GM18507 (cell line): ENCODE measurements at regions not wholly inside any gene's neighbourhood (a gene's known extent, or its start where the extent isn't known, plus 50 kb on each side); places are given as distances from the start of the nearest gene placed in this dataset.
"Not testable (repeated sequence)": the region's sequence is repeated elsewhere in the genome, so short reads cannot be mapped to it uniquely, and the experiment has no call there.

Experiments
- DNase-seq: peaks from one replicate; pipeline ENCODE4 v3.0.0; 2011; ENCODE audit warnings: low read depth; ENCODE audit not compliant: insufficient read length; ENCODE audit errors: extremely low spot score
- FAIRE-seq: peaks from 2 replicates; lab custom pipeline; 2011; peaks lifted over from hg19 to GRCh38; lab: Jason Lieb, UNC

GRCh38 chr1:243074224-243074623, 180.9 kb downstream of the CEP170 start:
- not testable (repeated sequence) for FAIRE-seq, DNase-seq

GRCh38 chr1:243067056-243067455, 188.0 kb downstream of the CEP170 start:
- not testable (repeated sequence) for DNase-seq, FAIRE-seq

GRCh38 chr1:243061965-243062364, 193.1 kb downstream of the CEP170 start:
- FAIRE-seq, DNase-seq: not testable (repeated sequence)

- not testable (repeated sequence) for FAIRE-seq, DNase-seq
These were observed 199.6 kb downstream of the CEP170 start for GRCh38 chr1:243055510-243055909.

- DNase-seq, FAIRE-seq: not testable (repeated sequence)
These were observed 200.0 kb downstream of the CEP170 start for GRCh38 chr1:243055091-243055490.

GRCh38 chr1:243054681-243055080, 200.4 kb downstream of the CEP170 start:
- DNase-seq, result not testable (repeated sequence)

GRCh38 chr1:243053048-243053447, 202.0 kb downstream of the CEP170 start:
- not testable (repeated sequence) for FAIRE-seq, DNase-seq

More at GRCh38 chr1:243054681-243055080, 200.4 kb downstream of the CEP170 start:
- not testable (repeated sequence) for FAIRE-seq

- DNase-seq, FAIRE-seq: not testable (repeated sequence)
These were observed 204.5 kb downstream of the CEP170 start for GRCh38 chr1:243050613-243051012.

- not testable (repeated sequence) for DNase-seq, FAIRE-seq
These were observed 205.4 kb downstream of the CEP170 start for GRCh38 chr1:243049716-243050115.

GRCh38 chr1:243021365-243021764, 233.7 kb downstream of the CEP170 start:
- DNase-seq, FAIRE-seq: not testable (repeated sequence)

- FAIRE-seq, DNase-seq: not testable (repeated sequence)
These were observed 235.9 kb downstream of the CEP170 start for GRCh38 chr1:243019030-243019635.

GRCh38 chr1:243010719-243011118, 244.4 kb downstream of the CEP170 start:
- FAIRE-seq, DNase-seq: not testable (repeated sequence)

GRCh38 chr1:243001003-243001402, 254.1 kb downstream of the CEP170 start:
- not testable (repeated sequence) for DNase-seq, FAIRE-seq

GRCh38 chr1:242992776-242993175, 262.3 kb downstream of the CEP170 start:
- not testable (repeated sequence) for FAIRE-seq

GRCh38 chr1:242985096-242985495, 270.0 kb downstream of the CEP170 start:
- DNase-seq, result not testable (repeated sequence)

More at GRCh38 chr1:242992776-242993175, 262.3 kb downstream of the CEP170 start:
- DNase-seq, result not testable (repeated sequence)

GRCh38 chr1:242973341-242973740, 281.7 kb downstream of the CEP170 start:
- DNase-seq, FAIRE-seq: not testable (repeated sequence)

More at GRCh38 chr1:242985096-242985495, 270.0 kb downstream of the CEP170 start:
- not testable (repeated sequence) for FAIRE-seq

- no peak for DNase-seq
- no peak for FAIRE-seq
These were observed 288.2 kb downstream of the CEP170 start for GRCh38 chr1:242966892-242967291.

- DNase-seq, FAIRE-seq: not testable (repeated sequence)
These were observed 295.7 kb downstream of the CEP170 start for GRCh38 chr1:242959397-242959796.

GRCh38 chr1:242954945-242955344, 300.1 kb downstream of the CEP170 start:
- not testable (repeated sequence) for DNase-seq, FAIRE-seq

GRCh38 chr1:242946206-242946605, 308.9 kb downstream of the CEP170 start:
- no peak for FAIRE-seq
- no peak for DNase-seq

- FAIRE-seq, DNase-seq: not testable (repeated sequence)
These were observed 318.4 kb downstream of the CEP170 start for GRCh38 chr1:242936725-242937124.
